Left lung (tissue), 4 donors: ENCODE measurements at regions not wholly inside any gene's neighbourhood (a gene's known extent, or its start where the extent isn't known, plus 50 kb on each side); places are given as distances from the start of the nearest gene placed in this dataset.

ENCODE experiments used
- ATAC-seq: fragments of 200-7000 bp; cut with Tn5 transposase; one replicate; pipeline ENCODE4 v1.9.1; 2020; ENCODE audit warnings: moderate library complexity
- DNase-seq, 4 donors: peaks; one replicate each; pipeline ENCODE4 v3.0.0-alpha.2; 2013 to 2020
- H3K27ac ChIP-seq, 2 donors: fragments of 200-600 bp; sonication (generic) in 1 of 2; one replicate each; pipeline versions ENCODE4 v1.5.0 to v1.8.0; 2020 to 2021
- H3K27me3 ChIP-seq, 2 donors: fragments of 200-600 bp; sonication (generic) in 1 of 2; one replicate each; pipeline versions ENCODE4 v1.5.0 to v1.8.0; 2020 to 2021
- H3K36me3 ChIP-seq, 2 donors: fragments of 200-600 bp; sonication (generic) in 1 of 2; one replicate each; pipeline versions ENCODE4 v1.5.0 to v1.8.0; 2020 to 2021
- H3K4me1 ChIP-seq, 2 donors: fragments of 200-600 bp; one replicate each; pipeline ENCODE4 v1.8.0; 2021
- H3K4me3 ChIP-seq, 2 donors: fragments of 200-600 bp; sonication (generic) in 1 of 2; one replicate each; pipeline versions ENCODE4 v1.5.0 to v1.8.0; 2020 to 2021; ENCODE audit warnings: mild to moderate bottlenecking in 1 of 2
- H3K9me3 ChIP-seq, 2 donors: fragments of 200-600 bp; sonication (generic) in 1 of 2; one replicate each; pipeline versions ENCODE4 v1.5.0 to v1.8.0; 2020 to 2021
- CTCF ChIP-seq, 2 donors: fragments of 200-600 bp; sonication (generic) in 1 of 2; IDR thresholded peaks; one replicate each; pipeline versions ENCODE4 v1.5.0 to v1.8.0; 2021; ENCODE audit warnings: antibody characterized with exemption in 2 of 2
- intact Hi-C, 2 donors: fragments of 100-400 bp; cut with DNase I; formaldehyde crosslinking; loops; one replicate each; pipeline versions ENCODE4 v1.11.2 to v1.14.2; 2022
- donor health status: DM: no; HTN: yes; CAD: no.
- donor health status: DM: no; HTN: no; CAD: no.

GRCh38 chr1:67540025-67540732, 110.0 kb upstream of the SERBP1 start:
- H3K4me3 ChIP-seq: no peak overlapping the region
- TF ChIP-seq CTCF (IDR thresholded peaks at IDR 0.05): no peak
- no peak for DNase-seq
- H3K36me3 ChIP-seq: no peaks in the 10 kb centered on the region
- H3K27ac ChIP-seq: no peak overlapping the region
- H3K9me3 ChIP-seq: no peaks in the 10 kb centered on the region
- intact Hi-C loops: no loop called here
- peak; percentile 44 for ATAC-seq
- peaks cover 0 to 5% of the 10 kb centered on the region in 2 donors for H3K4me1 ChIP-seq
- H3K27me3 ChIP-seq: no peaks in the 10 kb centered on the region

DNA sequence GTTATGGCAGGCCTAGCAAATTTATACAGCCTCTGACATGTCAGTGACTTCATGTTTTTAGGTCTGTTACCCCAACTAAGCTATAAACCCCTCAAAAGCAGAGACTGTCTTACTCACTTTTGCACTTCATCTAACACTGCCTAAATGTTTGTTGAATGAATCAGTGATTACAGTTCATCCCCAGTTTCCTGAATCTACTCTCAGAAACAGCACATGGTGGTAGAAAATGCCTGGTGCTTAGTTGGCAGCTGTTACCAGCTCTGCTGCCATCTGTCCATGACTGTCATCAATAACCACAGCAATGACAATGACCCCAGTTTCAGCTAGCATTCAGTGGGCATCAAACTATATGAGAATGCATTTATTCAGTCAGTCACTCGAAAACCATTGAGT, 110.5 kb upstream of the SERBP1 start:
- intact Hi-C loops: no loop called here

GRCh38 chr1:67542747-67543146, 112.5 kb upstream of the SERBP1 start:
- no peak overlapping the region for H3K27ac ChIP-seq
- intact Hi-C loops: no loop called here
- no peaks in the 10 kb centered on the region for H3K36me3 ChIP-seq
- ATAC-seq (no peak), DNase-seq (no peak)
- no peak for TF ChIP-seq CTCF (IDR thresholded peaks at IDR 0.05)
- H3K4me1 ChIP-seq: no peaks in the 10 kb centered on the region
- H3K9me3 ChIP-seq: no peaks in the 10 kb centered on the region
- no peaks in the 10 kb centered on the region for H3K27me3 ChIP-seq
- no peak overlapping the region for H3K4me3 ChIP-seq

More for the DNA sequence above, 110.5 kb upstream of the SERBP1 start:
- Histone ChIP-seq H3K9me3 (no peaks in the 10 kb centered on the region), H3K4me3 (no peak overlapping the region), H3K4me1 (no peaks in the 10 kb centered on the region), H3K36me3 (no peaks in the 10 kb centered on the region), H3K27ac (no peak overlapping the region), H3K27me3 (no peaks in the 10 kb centered on the region)
- no peak for DNase-seq
- TF ChIP-seq CTCF (IDR thresholded peaks at IDR 0.05): no peak
- ATAC-seq: no peak

GRCh38 chr1:67544921-67545320, 114.7 kb upstream of the SERBP1 start:
- Histone ChIP-seq H3K27ac (no peak overlapping the region), H3K4me3 (no peak overlapping the region), H3K36me3 (no peaks in the 10 kb centered on the region), H3K4me1 (no peaks in the 10 kb centered on the region), H3K9me3 (no peaks in the 10 kb centered on the region), H3K27me3 (no peaks in the 10 kb centered on the region)
- ATAC-seq: no peak
- no peak for TF ChIP-seq CTCF (IDR thresholded peaks at IDR 0.05)
- intact Hi-C loops: no loop called here
- DNase-seq: no peak

- DNase-seq (no peak), ATAC-seq (no peak)
- no peak overlapping the region for H3K4me3 ChIP-seq
- H3K27me3 ChIP-seq: no peaks in the 10 kb centered on the region
- no peak for TF ChIP-seq CTCF (IDR thresholded peaks at IDR 0.05)
- no peaks in the 10 kb centered on the region for H3K36me3 ChIP-seq
- no peaks in the 10 kb centered on the region for H3K4me1 ChIP-seq
- intact Hi-C loops: no loop called here
- H3K27ac ChIP-seq: no peak overlapping the region
- no peaks in the 10 kb centered on the region for H3K9me3 ChIP-seq
These were observed 115.2 kb upstream of the SERBP1 start for GRCh38 chr1:67545364-67545763.
